SK-N-SH treated with all-trans-retinoic acid at 6 μM for 48 hours (cell line): ENCODE measurements at regions not wholly inside any gene's neighbourhood (a gene's known extent, or its start where the extent isn't known, plus 50 kb on each side); places are given as distances from the start of the nearest gene placed in this dataset.

Source experiments
- ATAC-seq: fragments of 200-7000 bp; cut with Tn5 transposase; 3 replicates; pipeline ENCODE4 v1.9.1; 2020; ENCODE audit warnings: mild to moderate bottlenecking, moderate library complexity
- ARNTL ChIP-seq: fragments of 450-650 bp; formaldehyde crosslinking; IDR thresholded peaks from 2 replicates; pipeline ENCODE4 v1.5.0; 2020; ENCODE audit warnings: low read depth, mild to moderate bottlenecking, moderate library complexity, borderline replicate concordance
- CREB5 ChIP-seq: fragments of 250-450 bp; sonication (Bioruptor Pico); IDR thresholded peaks from 2 replicates; pipeline ENCODE4 v1.5.1; 2020; ENCODE audit warnings: low read depth, mild to moderate bottlenecking, moderate library complexity
- CSDC2 ChIP-seq: fragments of 250-450 bp; sonication (Bioruptor Pico); IDR thresholded peaks from 2 replicates; pipeline ENCODE4 v1.5.0; 2020; ENCODE audit warnings: mild to moderate bottlenecking, moderate library complexity
- ESRRG ChIP-seq: fragments of 250-450 bp; sonication (Bioruptor Pico); IDR thresholded peaks from 2 replicates; pipeline ENCODE4 v1.6.1; 2021; ENCODE audit warnings: mild to moderate bottlenecking
- GLIS3 ChIP-seq: fragments of 250-450 bp; sonication (Bioruptor Pico); IDR thresholded peaks from 2 replicates; pipeline ENCODE4 v1.5.0; 2020; ENCODE audit warnings: mild to moderate bottlenecking, moderate library complexity
- ISL1 ChIP-seq: fragments of 250-450 bp; sonication (Bioruptor Pico); IDR thresholded peaks from 2 replicates; pipeline ENCODE4 v2.1.2; 2022; ENCODE audit warnings: mild to moderate bottlenecking, moderate library complexity
- OSR1 ChIP-seq: fragments of 250-450 bp; sonication (Bioruptor Pico); IDR thresholded peaks from 2 replicates; pipeline ENCODE4 v1.8.0; 2022; ENCODE audit warnings: moderate library complexity, mild to moderate bottlenecking, inconsistent platforms
- PPARA ChIP-seq: fragments of 250-450 bp; sonication (Bioruptor Pico); IDR thresholded peaks from 2 replicates; pipeline ENCODE4 v1.5.0; 2020; ENCODE audit warnings: mild to moderate bottlenecking, borderline replicate concordance
- RARB ChIP-seq: fragments of 250-450 bp; sonication (Bioruptor Pico); IDR thresholded peaks from 2 replicates; pipeline ENCODE4 v1.8.0; 2021; ENCODE audit warnings: mild to moderate bottlenecking, moderate library complexity
- SNAI2 ChIP-seq: fragments of 250-450 bp; sonication (Bioruptor Pico); IDR thresholded peaks from 2 replicates; pipeline ENCODE4 v1.5.0; 2020; ENCODE audit warnings: mild to moderate bottlenecking, moderate library complexity
- TCF4 ChIP-seq: fragments of 250-450 bp; sonication (Bioruptor Pico); IDR thresholded peaks from 2 replicates; pipeline ENCODE4 v1.8.0; 2021; ENCODE audit warnings: mild to moderate bottlenecking, moderate library complexity, borderline replicate concordance
- TOX ChIP-seq: fragments of 250-450 bp; sonication (Bioruptor Pico); IDR thresholded peaks from 2 replicates; pipeline ENCODE4 v1.8.0; 2021; ENCODE audit warnings: mild to moderate bottlenecking, moderate library complexity, borderline replicate concordance
- ZNF565 ChIP-seq: fragments of 450-650 bp; formaldehyde crosslinking; conservative IDR thresholded peaks from 2 replicates; pipeline ENCODE4 v1.5.0; 2020; ENCODE audit warnings: low read depth, mild to moderate bottlenecking, moderate library complexity
- ZNF70 ChIP-seq: fragments of 450-650 bp; formaldehyde crosslinking; IDR thresholded peaks from 2 replicates; pipeline ENCODE4 v1.5.0; 2020; ENCODE audit warnings: mild to moderate bottlenecking, moderate library complexity
- ZNF8 ChIP-seq: fragments of 450-650 bp; formaldehyde crosslinking; IDR thresholded peaks from 2 replicates; pipeline ENCODE4 v1.5.0; 2020; ENCODE audit warnings: mild to moderate bottlenecking, moderate library complexity
- TF ChIP-seq, protein P1 (sequence below): fragments of 250-450 bp; sonication (Bioruptor Pico); IDR thresholded peaks from 2 replicates; pipeline ENCODE4 v1.5.0; 2020; ENCODE audit warnings: mild to moderate bottlenecking, moderate library complexity
- TF ChIP-seq, protein P2 (sequence below): fragments of 250-450 bp; sonication (Bioruptor Pico); IDR thresholded peaks from 2 replicates; pipeline ENCODE4 v1.8.0; 2020; ENCODE audit warnings: mild to moderate bottlenecking, moderate library complexity, borderline replicate concordance
- TF ChIP-seq, protein P3 (sequence below): fragments of 250-450 bp; sonication (Bioruptor Pico); IDR thresholded peaks from 2 replicates; pipeline ENCODE4 v1.8.0; 2021; ENCODE audit warnings: low read depth, mild to moderate bottlenecking, moderate library complexity, borderline replicate concordance

DNA sequence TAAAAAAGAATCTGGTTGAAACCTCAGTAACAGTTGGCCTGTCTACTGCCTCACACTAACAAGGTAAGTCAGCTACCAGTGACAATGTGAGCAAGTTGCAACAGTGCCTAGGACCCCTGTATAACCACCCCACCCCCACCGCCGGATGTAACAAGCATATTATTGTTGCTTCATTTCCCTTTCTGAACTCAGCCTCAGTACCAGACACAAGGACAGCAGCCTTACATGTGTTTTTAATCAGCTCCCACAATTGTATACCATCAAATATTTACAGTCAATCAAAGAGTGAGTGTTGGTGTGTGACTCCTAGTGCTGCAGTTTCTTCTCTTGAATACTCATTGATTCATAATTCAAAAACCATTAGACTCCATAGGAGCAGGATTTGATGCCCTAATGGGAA, 96.4 kb downstream of the PYDC2 start:
- TF ChIP-seq, protein P1, sequence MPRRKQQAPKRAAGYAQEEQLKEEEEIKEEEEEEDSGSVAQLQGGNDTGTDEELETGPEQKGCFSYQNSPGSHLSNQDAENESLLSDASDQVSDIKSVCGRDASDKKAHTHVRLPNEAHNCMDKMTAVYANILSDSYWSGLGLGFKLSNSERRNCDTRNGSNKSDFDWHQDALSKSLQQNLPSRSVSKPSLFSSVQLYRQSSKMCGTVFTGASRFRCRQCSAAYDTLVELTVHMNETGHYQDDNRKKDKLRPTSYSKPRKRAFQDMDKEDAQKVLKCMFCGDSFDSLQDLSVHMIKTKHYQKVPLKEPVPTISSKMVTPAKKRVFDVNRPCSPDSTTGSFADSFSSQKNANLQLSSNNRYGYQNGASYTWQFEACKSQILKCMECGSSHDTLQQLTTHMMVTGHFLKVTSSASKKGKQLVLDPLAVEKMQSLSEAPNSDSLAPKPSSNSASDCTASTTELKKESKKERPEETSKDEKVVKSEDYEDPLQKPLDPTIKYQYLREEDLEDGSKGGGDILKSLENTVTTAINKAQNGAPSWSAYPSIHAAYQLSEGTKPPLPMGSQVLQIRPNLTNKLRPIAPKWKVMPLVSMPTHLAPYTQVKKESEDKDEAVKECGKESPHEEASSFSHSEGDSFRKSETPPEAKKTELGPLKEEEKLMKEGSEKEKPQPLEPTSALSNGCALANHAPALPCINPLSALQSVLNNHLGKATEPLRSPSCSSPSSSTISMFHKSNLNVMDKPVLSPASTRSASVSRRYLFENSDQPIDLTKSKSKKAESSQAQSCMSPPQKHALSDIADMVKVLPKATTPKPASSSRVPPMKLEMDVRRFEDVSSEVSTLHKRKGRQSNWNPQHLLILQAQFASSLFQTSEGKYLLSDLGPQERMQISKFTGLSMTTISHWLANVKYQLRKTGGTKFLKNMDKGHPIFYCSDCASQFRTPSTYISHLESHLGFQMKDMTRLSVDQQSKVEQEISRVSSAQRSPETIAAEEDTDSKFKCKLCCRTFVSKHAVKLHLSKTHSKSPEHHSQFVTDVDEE: no peak
- TF ChIP-seq PPARA (CRISPR knock-in tag): no peak
- no peak for TF ChIP-seq CREB5 (CRISPR knock-in tag)
- no peak for TF ChIP-seq SNAI2 (CRISPR knock-in tag)
- no peak for TF ChIP-seq CSDC2 (CRISPR knock-in tag)
- TF ChIP-seq OSR1 (CRISPR knock-in tag): no peak
- TF ChIP-seq, protein P2, sequence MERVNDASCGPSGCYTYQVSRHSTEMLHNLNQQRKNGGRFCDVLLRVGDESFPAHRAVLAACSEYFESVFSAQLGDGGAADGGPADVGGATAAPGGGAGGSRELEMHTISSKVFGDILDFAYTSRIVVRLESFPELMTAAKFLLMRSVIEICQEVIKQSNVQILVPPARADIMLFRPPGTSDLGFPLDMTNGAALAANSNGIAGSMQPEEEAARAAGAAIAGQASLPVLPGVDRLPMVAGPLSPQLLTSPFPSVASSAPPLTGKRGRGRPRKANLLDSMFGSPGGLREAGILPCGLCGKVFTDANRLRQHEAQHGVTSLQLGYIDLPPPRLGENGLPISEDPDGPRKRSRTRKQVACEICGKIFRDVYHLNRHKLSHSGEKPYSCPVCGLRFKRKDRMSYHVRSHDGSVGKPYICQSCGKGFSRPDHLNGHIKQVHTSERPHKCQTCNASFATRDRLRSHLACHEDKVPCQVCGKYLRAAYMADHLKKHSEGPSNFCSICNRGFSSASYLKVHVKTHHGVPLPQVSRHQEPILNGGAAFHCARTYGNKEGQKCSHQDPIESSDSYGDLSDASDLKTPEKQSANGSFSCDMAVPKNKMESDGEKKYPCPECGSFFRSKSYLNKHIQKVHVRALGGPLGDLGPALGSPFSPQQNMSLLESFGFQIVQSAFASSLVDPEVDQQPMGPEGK (CRISPR knock-in tag): no peak
- TF ChIP-seq ARNTL (CRISPR knock-in tag): no peak
- TF ChIP-seq, all 23 proteins: peak for 0
- ATAC-seq: no peak

DNA sequence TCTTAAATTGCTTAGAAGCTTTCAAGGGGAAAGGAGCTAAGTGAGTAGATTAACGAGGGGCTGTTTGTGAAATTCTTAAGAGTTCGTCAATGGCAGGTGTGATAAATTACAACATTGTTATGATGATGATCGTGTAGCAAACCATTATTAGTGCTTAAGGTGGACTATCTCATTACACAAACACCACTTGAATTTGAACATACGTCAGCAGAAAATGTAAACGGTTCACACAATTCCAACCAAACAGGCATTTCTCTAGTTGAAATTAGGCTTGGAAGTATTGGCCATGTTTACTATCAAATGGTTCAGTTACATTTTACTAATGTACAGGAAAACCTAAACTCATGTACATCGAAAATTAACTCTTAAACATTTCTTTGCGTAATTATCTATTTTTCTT, 102.8 kb downstream of the PYDC2 start:
- ATAC-seq: no peak
- no peak for TF ChIP-seq ZNF8
- TF ChIP-seq OSR1 (CRISPR knock-in tag): no peak
- no peak for TF ChIP-seq GLIS3 (CRISPR knock-in tag)
- TF ChIP-seq ESRRG: no peak

GRCh38 chr3:191566469-191566868, 105.5 kb downstream of the PYDC2 start:
- ATAC-seq: peak; percentile 61

DNA sequence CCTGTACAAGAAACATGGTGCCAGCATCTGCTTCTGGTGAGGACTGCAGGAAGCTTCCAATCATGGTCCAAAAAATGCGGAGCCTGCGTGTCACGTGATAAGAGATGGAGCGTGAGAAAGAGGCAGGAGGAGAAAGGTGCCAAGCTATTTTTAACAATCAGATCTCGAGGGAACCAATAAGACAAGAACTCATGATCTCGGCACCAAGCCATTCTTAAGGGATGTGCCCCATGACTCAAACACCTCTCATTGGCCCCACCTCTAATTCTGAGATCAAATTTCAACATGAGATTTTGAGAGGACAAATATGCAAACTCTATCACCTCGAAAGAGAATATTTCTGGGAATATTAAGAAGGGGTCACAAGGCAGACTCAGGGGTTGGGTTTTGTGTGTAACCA, 107.2 kb downstream of the PYDC2 start:
- TF ChIP-seq TCF4 (CRISPR knock-in tag) (no peak), ZNF8 (no peak), ISL1 (no peak), SNAI2 (CRISPR knock-in tag) (no peak), CREB5 (CRISPR knock-in tag) (no peak), OSR1 (CRISPR knock-in tag) (no peak), RARB (CRISPR knock-in tag) (no peak), TOX (CRISPR knock-in tag) (no peak), ZNF70 (CRISPR knock-in tag) (no peak), CSDC2 (CRISPR knock-in tag) (no peak), ZNF565 (CRISPR knock-in tag) (no peak)
- TF ChIP-seq, protein P3, sequence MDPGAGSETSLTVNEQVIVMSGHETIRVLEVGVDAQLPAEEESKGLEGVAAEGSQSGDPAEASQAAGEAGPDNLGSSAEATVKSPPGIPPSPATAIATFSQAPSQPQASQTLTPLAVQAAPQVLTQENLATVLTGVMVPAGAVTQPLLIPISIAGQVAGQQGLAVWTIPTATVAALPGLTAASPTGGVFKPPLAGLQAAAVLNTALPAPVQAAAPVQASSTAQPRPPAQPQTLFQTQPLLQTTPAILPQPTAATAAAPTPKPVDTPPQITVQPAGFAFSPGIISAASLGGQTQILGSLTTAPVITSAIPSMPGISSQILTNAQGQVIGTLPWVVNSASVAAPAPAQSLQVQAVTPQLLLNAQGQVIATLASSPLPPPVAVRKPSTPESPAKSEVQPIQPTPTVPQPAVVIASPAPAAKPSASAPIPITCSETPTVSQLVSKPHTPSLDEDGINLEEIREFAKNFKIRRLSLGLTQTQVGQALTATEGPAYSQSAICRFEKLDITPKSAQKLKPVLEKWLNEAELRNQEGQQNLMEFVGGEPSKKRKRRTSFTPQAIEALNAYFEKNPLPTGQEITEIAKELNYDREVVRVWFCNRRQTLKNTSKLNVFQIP: no peak
- TF ChIP-seq, protein P2 (CRISPR knock-in tag): no peak

More at GRCh38 chr3:191566469-191566868, 105.5 kb downstream of the PYDC2 start:
- TF ChIP-seq, protein P1: no peak
- no peak for TF ChIP-seq GLIS3 (CRISPR knock-in tag)

More for the DNA sequence above, 107.2 kb downstream of the PYDC2 start:
- no peak for ATAC-seq
